ENCODE measurements at regions not wholly inside any gene's neighbourhood (a gene's known extent, or its start where the extent isn't known, plus 50 kb on each side); places are given as distances from the start of the nearest gene placed in this dataset.
A peak's percentile ranks its signal among the peaks of the same experiment; 100 is the strongest.

GRCh38 chrY:19262310-19262709, 482.2 kb downstream of the KDM5D start:
- Mint-ChIP-seq H3K4me3 (no peak overlapping the region), H3K9me3 (ENCODE audit: insufficient read depth) (no peaks in the 10 kb centered on the region), H3K27me3 (no peaks in the 10 kb centered on the region), H3K4me1 (no peaks in the 10 kb centered on the region), H3K27ac (no peak overlapping the region)
- POLR2A ChIA-PET = no interaction called here
- no peaks in the 10 kb centered on the region for H4K20me1 ChIP-seq (ENCODE audit: control insufficient read depth, insufficient read depth, low read length, poor library complexity, severe bottlenecking)
- no peak overlapping the region for H2AFZ ChIP-seq (ENCODE audit: insufficient read depth, low read depth, low read length, poor library complexity, severe bottlenecking)
- CTCF ChIA-PET = no interaction called here
- intact Hi-C loops (cut with micrococcal nuclease) = no loop called here
- no peak for TF ChIP-seq EZH2 (IDR thresholded peaks at IDR 0.05; ENCODE audit: borderline replicate concordance, insufficient read depth, low read depth, low read length, poor library complexity, severe bottlenecking)
- no peak for TF ChIP-seq CTCF (IDR thresholded peaks at IDR 0.05)
- WGBS (ENCODE audit: insufficient coverage) = 40% methylated on average over 1 of the region's 2 CpGs
- no peaks in the 10 kb centered on the region for H3K9me3 ChIP-seq (ENCODE audit: control extremely low read depth in 1 of 3, control insufficient read depth in 2 of 3, insufficient read depth in 1 of 3, low read length in 2 of 3)
- H3K27ac ChIP-seq (ENCODE audit: low read length in 2 of 2) = no peak overlapping the region
- H3K4me1 ChIP-seq (ENCODE audit: control insufficient read depth in 2 of 2, insufficient read depth in 2 of 2, low read length in 2 of 2) = no peaks in the 10 kb centered on the region
- H3K79me2 ChIP-seq (ENCODE audit: control insufficient read depth, insufficient read depth, low read length) = no peaks in the 10 kb centered on the region
- H3K9ac ChIP-seq (ENCODE audit: low read length) = no peak overlapping the region
- H3K36me3 ChIP-seq (replicated peaks in 1 of 2; ENCODE audit: control extremely low read depth in 1 of 2, control insufficient read depth in 1 of 2, extremely low read depth in 1 of 2, insufficient read depth in 2 of 2, low read length in 1 of 2) = no peaks in the 10 kb centered on the region
- H3K4me3 ChIP-seq (ENCODE audit: control extremely low read depth in 1 of 5, extremely low read depth in 1 of 5, insufficient read depth in 1 of 5, low read depth in 2 of 5, low read length in 4 of 5) = no peak overlapping the region
- no peaks in the 10 kb centered on the region for H3K27me3 ChIP-seq (replicated peaks in 1 of 4; ENCODE audit: control extremely low read depth in 1 of 4, control insufficient read depth in 3 of 4, insufficient read depth in 4 of 4, low read length in 3 of 4)
- no peak overlapping the region for H3K4me2 ChIP-seq (replicated peaks; ENCODE audit: low read depth, low read length, poor library complexity, severe bottlenecking)
- no peak for ATAC-seq (ENCODE audit: low read depth)
- DNase-seq = no peak

- Histone ChIP-seq H3K27me3 (replicated peaks in 1 of 4; ENCODE audit: control extremely low read depth in 1 of 4, control insufficient read depth in 3 of 4, insufficient read depth in 4 of 4, low read length in 3 of 4) (no peaks in the 10 kb centered on the region), H3K27ac (ENCODE audit: low read length in 2 of 2) (peak overlapping the region in 1 of 2 donors; percentile 34), H3K4me3 (ENCODE audit: control extremely low read depth in 1 of 5, extremely low read depth in 1 of 5, insufficient read depth in 1 of 5, low read depth in 2 of 5, low read length in 4 of 5) (no peak overlapping the region), H3K4me1 (ENCODE audit: control insufficient read depth in 2 of 2, insufficient read depth in 2 of 2, low read length in 2 of 2) (no peaks in the 10 kb centered on the region), H3K36me3 (replicated peaks in 1 of 2; ENCODE audit: control extremely low read depth in 1 of 2, control insufficient read depth in 1 of 2, extremely low read depth in 1 of 2, insufficient read depth in 2 of 2, low read length in 1 of 2) (no peaks in the 10 kb centered on the region), H3K9me3 (ENCODE audit: control extremely low read depth in 1 of 3, control insufficient read depth in 2 of 3, insufficient read depth in 1 of 3, low read length in 2 of 3) (no peaks in the 10 kb centered on the region), H3K4me2 (replicated peaks; ENCODE audit: low read depth, low read length, poor library complexity, severe bottlenecking) (no peak overlapping the region), H3K79me2 (ENCODE audit: control insufficient read depth, insufficient read depth, low read length) (no peaks in the 10 kb centered on the region), H3K9ac (ENCODE audit: low read length) (no peak overlapping the region), H4K20me1 (ENCODE audit: control insufficient read depth, insufficient read depth, low read length, poor library complexity, severe bottlenecking) (no peaks in the 10 kb centered on the region), H2AFZ (ENCODE audit: insufficient read depth, low read depth, low read length, poor library complexity, severe bottlenecking) (no peak overlapping the region)
- no peak overlapping the region for H3K4me3 Mint-ChIP-seq
- ChIA-PET POLR2A (no interaction called here), CTCF (no interaction called here)
- TF ChIP-seq CTCF (IDR thresholded peaks at IDR 0.05) (no peak), EZH2 (IDR thresholded peaks at IDR 0.05; ENCODE audit: borderline replicate concordance, insufficient read depth, low read depth, low read length, poor library complexity, severe bottlenecking) (no peak)
- intact Hi-C loops (cut with micrococcal nuclease) = no loop called here
- ATAC-seq (ENCODE audit: low read depth) (no peak), DNase-seq (peak; percentile 22)
- H3K4me1 Mint-ChIP-seq = no peaks in the 10 kb centered on the region
- H3K27ac Mint-ChIP-seq = no peak overlapping the region
- WGBS (ENCODE audit: insufficient coverage) = 0% methylated on average over 1 of the region's 9 CpGs
- H3K9me3 Mint-ChIP-seq (ENCODE audit: insufficient read depth) = peaks cover 3% of the 10 kb centered on the region
- H3K27me3 Mint-ChIP-seq = no peaks in the 10 kb centered on the region
Observed at GRCh38 chrY:19232276-19232994, 458.9 kb upstream of the HSFY2 start.
